ENCODE measurements at regions not wholly inside any gene's neighbourhood (a gene's known extent, or its start where the extent isn't known, plus 50 kb on each side); places are given as distances from the start of the nearest gene placed in this dataset.

- TF ChIP-seq CTCF (IDR thresholded peaks at IDR 0.05) (no peak), EP300 (IDR thresholded peaks at IDR 0.05) (no peak), POLR2A (IDR thresholded peaks at IDR 0.05) (no peak)
These were observed 168.0 kb upstream of the AHR start for GRCh38 chr7:17130281-17131059.
